ENCODE measurements at regions not wholly inside any gene's neighbourhood (a gene's known extent, or its start where the extent isn't known, plus 50 kb on each side); places are given as distances from the start of the nearest gene placed in this dataset.

DNA sequence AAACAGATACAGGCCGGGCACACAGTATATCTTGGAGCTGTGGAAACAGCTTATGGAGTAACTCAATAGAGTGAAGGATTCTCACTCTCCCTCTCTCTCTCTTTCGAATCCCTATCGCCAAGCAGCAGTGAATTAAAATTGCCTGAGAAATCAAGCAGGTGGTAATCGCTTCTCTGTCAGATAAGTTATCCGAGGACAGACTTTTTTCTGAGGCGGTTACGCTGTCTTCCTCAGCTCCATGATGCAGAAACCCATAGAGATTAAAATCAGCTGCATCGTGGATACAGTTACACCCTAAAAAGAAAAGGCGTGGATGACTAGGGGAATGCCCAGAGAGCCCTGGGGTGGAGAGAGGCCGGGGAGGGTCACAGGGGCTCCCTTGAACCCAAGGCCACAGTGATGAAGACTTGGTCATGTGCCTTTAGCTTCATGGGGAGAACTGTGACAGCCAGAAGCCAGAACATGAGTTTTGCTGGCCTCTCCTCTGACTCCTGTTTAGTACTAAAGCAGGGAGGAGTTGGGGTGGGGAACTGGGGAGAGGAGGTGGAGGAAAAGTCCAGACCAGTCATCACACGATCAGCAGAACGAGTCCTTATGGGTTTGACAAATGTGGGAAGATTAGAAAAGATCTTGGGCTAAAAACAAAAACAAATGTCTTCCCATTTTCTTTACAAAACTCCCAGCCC is 138.8 kb upstream of the JARID2 start:
- in situ Hi-C loops (cut with MboI; ENCODE audit: low pct_ligation_motif_present in 1 of 4, low pct_unique_long_range_greater_than_20kb in 1 of 4, low sequenced_read_pairs in 3 of 4), result no loop called here
- H3K4me1 ChIP-seq, result no peaks in the 10 kb centered on the region
- H3K36me3 ChIP-seq, result no peaks in the 10 kb centered on the region
- WGBS, 2 donors (ENCODE audit: low coverage in 1 of 2), result 88 to 90% methylated on average over 12 of the region's 12 CpGs
- TF ChIP-seq POLR2A (IDR thresholded peaks at IDR 0.05) (no peak), POLR2AphosphoS5 (IDR thresholded peaks at IDR 0.05) (no peak), CTCF (IDR thresholded peaks at IDR 0.05) (no peak), EP300 (IDR thresholded peaks at IDR 0.05; ENCODE audit: low read depth) (no peak)
- no peaks in the 10 kb centered on the region for H3K27me3 ChIP-seq
- H3K9me3 ChIP-seq, result no peaks in the 10 kb centered on the region
- H3K4me3 ChIP-seq, result no peak overlapping the region
- intact Hi-C loops (cut with DNase I; ENCODE audit: low total_unique reads), result no loop called here
- H3K27ac ChIP-seq, result no peak overlapping the region
- no peak for DNase-seq

GRCh38 chr6:15107644-15108382 is 138.1 kb upstream of the JARID2 start:
- 94 to 96% methylated on average over 7 to 9 of the region's 9 CpGs for WGBS, 2 donors (ENCODE audit: low coverage in 1 of 2)
- Histone ChIP-seq H3K27ac (no peak overlapping the region), H3K36me3 (no peaks in the 10 kb centered on the region), H3K27me3 (no peaks in the 10 kb centered on the region), H3K4me3 (no peak overlapping the region), H3K9me3 (no peaks in the 10 kb centered on the region), H3K4me1 (no peaks in the 10 kb centered on the region)
- intact Hi-C loops (cut with DNase I; ENCODE audit: low total_unique reads) (no loop called here), in situ Hi-C loops (cut with MboI; ENCODE audit: low pct_ligation_motif_present in 1 of 4, low pct_unique_long_range_greater_than_20kb in 1 of 4, low sequenced_read_pairs in 3 of 4) (no loop called here)
- no peak for TF ChIP-seq EP300 (IDR thresholded peaks at IDR 0.05; ENCODE audit: low read depth)
- TF ChIP-seq CTCF (IDR thresholded peaks at IDR 0.05), result no peak
- TF ChIP-seq POLR2A (IDR thresholded peaks at IDR 0.05), result no peak
- no peak for TF ChIP-seq POLR2AphosphoS5 (IDR thresholded peaks at IDR 0.05)
- no peak for DNase-seq

DNA sequence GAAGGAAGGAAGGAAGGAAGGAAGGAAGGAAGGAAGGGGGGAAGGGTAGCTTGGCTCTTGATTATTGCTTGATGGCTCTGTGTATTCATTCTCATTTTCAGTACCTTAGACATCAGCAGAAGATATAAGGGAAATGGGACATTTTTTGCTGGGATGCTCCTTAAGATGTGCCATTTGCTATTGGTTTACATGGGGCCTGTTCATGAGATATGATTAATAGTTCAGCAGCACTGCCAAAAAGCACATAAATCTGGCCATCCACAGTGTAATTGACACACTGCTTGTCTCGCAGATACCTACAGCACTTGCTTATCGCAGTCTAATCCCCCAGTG is 137.5 kb upstream of the JARID2 start:
- intact Hi-C loops (cut with DNase I; ENCODE audit: low total_unique reads), result no loop called here
- 83 to 95% methylated on average over 2 of the region's 2 CpGs for WGBS, 2 donors (ENCODE audit: low coverage in 1 of 2)
- H3K27ac ChIP-seq, result no peak overlapping the region
- no peaks in the 10 kb centered on the region for H3K36me3 ChIP-seq
- no peak for DNase-seq
- no peak overlapping the region for H3K4me3 ChIP-seq
- H3K27me3 ChIP-seq, result no peaks in the 10 kb centered on the region
- TF ChIP-seq POLR2A (IDR thresholded peaks at IDR 0.05) (no peak), CTCF (IDR thresholded peaks at IDR 0.05) (no peak), EP300 (IDR thresholded peaks at IDR 0.05; ENCODE audit: low read depth) (no peak), POLR2AphosphoS5 (IDR thresholded peaks at IDR 0.05) (no peak)
- H3K9me3 ChIP-seq, result no peaks in the 10 kb centered on the region
- H3K4me1 ChIP-seq, result no peaks in the 10 kb centered on the region
- in situ Hi-C loops (cut with MboI; ENCODE audit: low pct_ligation_motif_present in 1 of 4, low pct_unique_long_range_greater_than_20kb in 1 of 4, low sequenced_read_pairs in 3 of 4), result no loop called here

DNA sequence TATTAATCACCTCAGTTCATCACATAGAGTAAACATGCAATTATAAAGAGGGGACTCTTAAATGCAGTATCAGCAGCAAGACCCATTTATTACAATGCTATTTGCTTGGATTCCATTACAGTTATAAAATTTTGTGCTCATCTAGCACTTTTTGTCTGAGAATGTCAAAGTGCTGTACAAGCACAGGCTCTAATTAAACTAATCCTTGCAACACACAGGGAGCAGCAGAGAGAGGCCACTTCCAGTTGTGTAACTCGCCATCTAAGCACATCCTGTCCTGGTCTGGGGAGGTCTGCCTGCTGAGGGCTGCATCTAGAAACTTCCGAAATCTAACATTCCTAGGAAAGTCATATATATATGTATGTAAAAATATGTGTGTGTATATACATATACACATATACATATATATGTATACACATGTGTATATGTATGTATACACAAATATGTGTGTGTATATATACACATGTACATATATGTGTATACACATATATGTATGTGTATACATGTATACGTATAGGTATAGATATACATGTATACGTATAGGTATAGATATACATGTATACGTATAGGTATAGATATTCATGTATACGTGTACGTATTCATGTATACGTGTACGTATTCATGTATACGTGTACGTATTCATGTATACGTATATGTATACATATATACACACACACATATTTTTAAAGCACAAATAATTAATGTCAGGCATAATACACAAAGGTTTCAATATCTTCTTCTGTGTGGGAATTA is 136.4 kb upstream of the JARID2 start:
- no peaks in the 10 kb centered on the region for H3K27me3 ChIP-seq
- WGBS, 2 donors (ENCODE audit: low coverage in 1 of 2), result 88 to 90% methylated on average over 11 to 12 of the region's 12 CpGs
- TF ChIP-seq POLR2AphosphoS5 (IDR thresholded peaks at IDR 0.05) (no peak), EP300 (IDR thresholded peaks at IDR 0.05; ENCODE audit: low read depth) (no peak), POLR2A (IDR thresholded peaks at IDR 0.05) (no peak), CTCF (IDR thresholded peaks at IDR 0.05) (no peak)
- intact Hi-C loops (cut with DNase I; ENCODE audit: low total_unique reads), result no loop called here
- H3K4me3 ChIP-seq, result no peak overlapping the region
- H3K36me3 ChIP-seq, result no peaks in the 10 kb centered on the region
- H3K4me1 ChIP-seq, result no peaks in the 10 kb centered on the region
- no peak overlapping the region for H3K27ac ChIP-seq
- no peak for DNase-seq
- H3K9me3 ChIP-seq, result no peaks in the 10 kb centered on the region
- in situ Hi-C loops (cut with MboI; ENCODE audit: low pct_ligation_motif_present in 1 of 4, low pct_unique_long_range_greater_than_20kb in 1 of 4, low sequenced_read_pairs in 3 of 4), result no loop called here
